IPS-18c (cell line): ENCODE measurements at regions not wholly inside any gene's neighbourhood (a gene's known extent, or its start where the extent isn't known, plus 50 kb on each side); places are given as distances from the start of the nearest gene placed in this dataset.

Source experiments
- H3K4me3 ChIP-seq: 2 replicates; pipeline ENCODE4 v1.7.0; 2013; ENCODE audit warnings: low read depth, mild to moderate bottlenecking, low read length, moderate library complexity; ENCODE audit not compliant: insufficient read depth
- H3K9me3 ChIP-seq: one replicate; pipeline ENCODE4 v1.6.1; 2013; ENCODE audit warnings: mild to moderate bottlenecking, low read length, moderate library complexity; ENCODE audit not compliant: control insufficient read depth, insufficient read depth

- H3K4me3 ChIP-seq, result no peak overlapping the region
- no peaks in the 10 kb centered on the region for H3K9me3 ChIP-seq
Observed at GRCh38 chr11:95516786-95517185, 272.8 kb downstream of the FAM76B start.

GRCh38 chr11:95516175-95516574, 273.4 kb downstream of the FAM76B start:
- Histone ChIP-seq H3K4me3 (no peak overlapping the region), H3K9me3 (no peaks in the 10 kb centered on the region)

- H3K4me3 ChIP-seq, result no peak overlapping the region
- H3K9me3 ChIP-seq, result no peaks in the 10 kb centered on the region
Observed at GRCh38 chr11:95515371-95515770, 274.2 kb downstream of the FAM76B start.

GRCh38 chr11:95514416-95515110, 275.0 kb downstream of the FAM76B start:
- H3K4me3 ChIP-seq, result no peak overlapping the region
- no peaks in the 10 kb centered on the region for H3K9me3 ChIP-seq

GRCh38 chr11:95512682-95513081, 276.9 kb downstream of the FAM76B start:
- Histone ChIP-seq H3K4me3 (no peak overlapping the region), H3K9me3 (no peaks in the 10 kb centered on the region)

- Histone ChIP-seq H3K4me3 (no peak overlapping the region), H3K9me3 (no peaks in the 10 kb centered on the region)
Observed at GRCh38 chr11:95512177-95512576, 277.4 kb downstream of the FAM76B start.

GRCh38 chr11:95508219-95508890, 277.4 kb upstream of the SESN3 start:
- H3K4me3 ChIP-seq, result no peak overlapping the region
- no peaks in the 10 kb centered on the region for H3K9me3 ChIP-seq

GRCh38 chr11:95507794-95508193, 276.8 kb upstream of the SESN3 start:
- Histone ChIP-seq H3K9me3 (no peaks in the 10 kb centered on the region), H3K4me3 (no peak overlapping the region)

- no peak overlapping the region for H3K4me3 ChIP-seq
- no peaks in the 10 kb centered on the region for H3K9me3 ChIP-seq
Observed at GRCh38 chr11:95506777-95507176, 275.8 kb upstream of the SESN3 start.

- no peaks in the 10 kb centered on the region for H3K9me3 ChIP-seq
Observed at GRCh38 chr11:95505927-95506426, 275.0 kb upstream of the SESN3 start.

GRCh38 chr11:95503047-95503446, 272.0 kb upstream of the SESN3 start:
- Histone ChIP-seq H3K4me3 (no peak overlapping the region), H3K9me3 (no peaks in the 10 kb centered on the region)

More at GRCh38 chr11:95505927-95506426, 275.0 kb upstream of the SESN3 start:
- H3K4me3 ChIP-seq, result no peak overlapping the region

- H3K9me3 ChIP-seq, result no peaks in the 10 kb centered on the region
- no peak overlapping the region for H3K4me3 ChIP-seq
Observed at GRCh38 chr11:95502522-95502921, 271.5 kb upstream of the SESN3 start.

- no peak overlapping the region for H3K4me3 ChIP-seq
Observed at GRCh38 chr11:95501761-95502266, 270.8 kb upstream of the SESN3 start.

GRCh38 chr11:95500466-95500865, 269.5 kb upstream of the SESN3 start:
- no peaks in the 10 kb centered on the region for H3K9me3 ChIP-seq
- H3K4me3 ChIP-seq, result no peak overlapping the region

More at GRCh38 chr11:95501761-95502266, 270.8 kb upstream of the SESN3 start:
- no peaks in the 10 kb centered on the region for H3K9me3 ChIP-seq

GRCh38 chr11:95499516-95500135, 268.6 kb upstream of the SESN3 start:
- Histone ChIP-seq H3K4me3 (no peak overlapping the region), H3K9me3 (no peaks in the 10 kb centered on the region)

GRCh38 chr11:95498722-95499425, 267.9 kb upstream of the SESN3 start:
- H3K4me3 ChIP-seq, result no peak overlapping the region
- H3K9me3 ChIP-seq, result no peaks in the 10 kb centered on the region

- H3K4me3 ChIP-seq, result no peak overlapping the region
- no peaks in the 10 kb centered on the region for H3K9me3 ChIP-seq
Observed at GRCh38 chr11:95496901-95497300, 265.9 kb upstream of the SESN3 start.
